ENCODE measurements at regions not wholly inside any gene's neighbourhood (a gene's known extent, or its start where the extent isn't known, plus 50 kb on each side); places are given as distances from the start of the nearest gene placed in this dataset.

DNA sequence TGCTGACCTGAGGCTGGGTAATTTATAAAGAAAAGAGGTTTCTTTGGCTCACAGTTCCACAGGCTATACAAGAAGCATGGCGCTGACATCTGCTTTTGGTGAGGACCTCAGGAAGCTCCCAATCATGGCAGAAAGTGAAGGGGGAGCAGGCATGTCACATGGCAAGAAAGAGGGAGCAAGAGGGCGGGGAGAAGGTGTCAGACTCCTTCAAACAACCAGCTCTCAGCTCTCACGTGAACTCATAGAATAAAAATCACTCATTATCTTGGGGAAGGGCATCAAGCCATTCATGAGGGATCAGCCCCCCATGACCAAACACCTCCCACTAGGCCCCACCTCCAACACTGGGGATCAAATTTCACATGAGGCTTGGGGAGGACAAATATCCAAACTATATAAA lies 266.8 kb downstream of the RHOU start:
- TF ChIP-seq, protein P1, sequence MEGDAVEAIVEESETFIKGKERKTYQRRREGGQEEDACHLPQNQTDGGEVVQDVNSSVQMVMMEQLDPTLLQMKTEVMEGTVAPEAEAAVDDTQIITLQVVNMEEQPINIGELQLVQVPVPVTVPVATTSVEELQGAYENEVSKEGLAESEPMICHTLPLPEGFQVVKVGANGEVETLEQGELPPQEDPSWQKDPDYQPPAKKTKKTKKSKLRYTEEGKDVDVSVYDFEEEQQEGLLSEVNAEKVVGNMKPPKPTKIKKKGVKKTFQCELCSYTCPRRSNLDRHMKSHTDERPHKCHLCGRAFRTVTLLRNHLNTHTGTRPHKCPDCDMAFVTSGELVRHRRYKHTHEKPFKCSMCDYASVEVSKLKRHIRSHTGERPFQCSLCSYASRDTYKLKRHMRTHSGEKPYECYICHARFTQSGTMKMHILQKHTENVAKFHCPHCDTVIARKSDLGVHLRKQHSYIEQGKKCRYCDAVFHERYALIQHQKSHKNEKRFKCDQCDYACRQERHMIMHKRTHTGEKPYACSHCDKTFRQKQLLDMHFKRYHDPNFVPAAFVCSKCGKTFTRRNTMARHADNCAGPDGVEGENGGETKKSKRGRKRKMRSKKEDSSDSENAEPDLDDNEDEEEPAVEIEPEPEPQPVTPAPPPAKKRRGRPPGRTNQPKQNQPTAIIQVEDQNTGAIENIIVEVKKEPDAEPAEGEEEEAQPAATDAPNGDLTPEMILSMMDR (IDR thresholded peaks at IDR 0.05): no peak
- TF ChIP-seq POLR2A (IDR thresholded peaks at IDR 0.05): no peak
